ENCODE measurements at regions not wholly inside any gene's neighbourhood (a gene's known extent, or its start where the extent isn't known, plus 50 kb on each side); places are given as distances from the start of the nearest gene placed in this dataset.
"Not testable (repeated sequence)": the region's sequence is repeated elsewhere in the genome, so short reads cannot be mapped to it uniquely, and the experiment has no call there.

- not testable (repeated sequence) for DNase-seq
Measured at GRCh38 chrX:134045372-134045771, 60.0 kb upstream of the GPC3 start.

- DNase-seq, result not testable (repeated sequence)
Measured at GRCh38 chrX:134067107-134067506, 81.7 kb upstream of the GPC3 start.

DNA sequence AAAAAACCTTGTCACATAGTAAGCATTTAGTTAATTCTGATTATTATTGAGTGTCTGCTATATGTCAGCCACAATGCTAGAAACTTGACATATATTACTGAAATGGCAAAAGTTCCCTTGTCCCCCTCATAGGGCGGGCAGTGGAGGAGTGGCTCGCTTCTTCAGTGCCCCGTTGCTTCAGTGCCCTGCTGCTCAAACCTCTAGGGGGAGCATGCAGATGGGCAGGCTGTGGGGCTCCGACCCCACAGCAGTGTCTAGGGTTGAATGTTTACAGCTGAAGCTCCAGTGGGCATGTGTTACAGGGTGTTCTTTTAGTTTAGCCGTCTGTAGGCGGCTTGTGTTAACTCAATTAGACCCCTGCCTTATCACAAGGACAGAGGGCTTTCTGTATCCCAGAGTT is 86.5 kb upstream of the GPC3 start:
- DNase-seq, result not testable (repeated sequence)

GRCh38 chrX:134073341-134073740 is 87.9 kb upstream of the GPC3 start:
- no peak for DNase-seq

DNA sequence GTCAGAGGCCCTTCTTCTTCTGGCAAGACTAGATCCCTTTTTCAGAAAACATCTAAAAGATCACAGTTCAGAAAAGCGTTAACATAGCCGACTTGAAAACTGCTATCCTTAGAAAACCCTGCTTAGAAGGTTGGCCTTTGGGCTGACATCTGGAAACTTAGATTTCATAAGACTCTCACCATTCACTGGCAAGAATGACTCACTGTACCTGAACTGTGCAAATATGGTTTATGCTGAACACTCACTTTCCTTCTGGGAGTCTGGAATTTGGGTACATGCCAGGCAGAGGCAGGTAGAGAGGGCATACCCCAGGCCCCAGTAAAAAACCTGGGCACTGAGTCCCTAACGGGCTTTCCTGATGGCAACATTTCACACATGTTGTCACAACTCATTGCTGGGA is 88.8 kb upstream of the GPC3 start:
- DNase-seq, result no peak

GRCh38 chrX:134075894-134076718 is 90.7 kb upstream of the GPC3 start:
- no peak for DNase-seq

DNA sequence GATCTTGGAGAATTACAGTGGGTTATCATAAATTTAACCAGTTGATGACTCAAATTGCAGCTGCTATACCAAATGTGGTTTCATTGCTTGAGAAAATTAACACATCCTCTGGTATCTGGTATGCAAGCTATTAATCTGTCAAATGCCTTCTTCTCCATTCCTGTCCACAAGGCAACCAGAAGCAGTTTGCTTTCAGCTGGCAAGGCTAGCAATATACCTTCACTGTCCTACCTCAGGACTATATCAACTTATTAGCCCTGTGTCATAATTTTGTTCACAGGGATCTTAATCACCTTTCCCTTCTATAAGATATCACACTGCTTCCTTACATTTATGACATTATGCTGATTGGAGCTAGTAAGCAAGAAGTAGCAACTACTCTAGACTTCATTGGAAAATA is 110.0 kb upstream of the GPC3 start:
- DNase-seq, result no peak

DNA sequence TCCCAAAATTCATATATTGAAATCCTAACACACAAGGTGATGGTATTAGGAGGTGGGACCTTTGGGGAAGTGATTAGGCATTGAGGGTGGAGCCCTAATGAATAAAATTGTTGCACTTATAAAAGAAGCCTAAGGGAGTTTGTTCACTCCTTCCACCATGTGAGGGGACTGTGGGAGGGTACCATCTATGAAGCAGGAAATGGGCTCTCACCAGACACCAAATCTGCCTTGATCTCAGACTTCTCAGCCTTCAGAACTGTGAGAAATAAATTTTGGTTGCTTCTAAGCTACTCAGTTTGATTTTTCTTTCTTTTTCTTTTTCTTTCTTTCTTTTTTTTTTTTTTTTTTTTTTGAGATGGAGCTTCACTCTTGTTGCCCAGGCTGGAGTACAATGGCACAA is 116.2 kb upstream of the GPC3 start:
- no peak for DNase-seq

GRCh38 chrX:134115270-134115669 is 121.7 kb upstream of the CCDC160 start:
- DNase-seq, result no peak

GRCh38 chrX:134137341-134137740 is 99.6 kb upstream of the CCDC160 start:
- DNase-seq, result no peak

- DNase-seq, result no peak
Measured at GRCh38 chrX:134139090-134139489, 97.9 kb upstream of the CCDC160 start.

- DNase-seq, result no peak
Measured at GRCh38 chrX:134144231-134144630, 92.8 kb upstream of the CCDC160 start.

GRCh38 chrX:134146493-134146892 is 90.5 kb upstream of the CCDC160 start:
- DNase-seq, result no peak

- no peak for DNase-seq
Measured at GRCh38 chrX:134148172-134148692, 88.8 kb upstream of the CCDC160 start.

DNA sequence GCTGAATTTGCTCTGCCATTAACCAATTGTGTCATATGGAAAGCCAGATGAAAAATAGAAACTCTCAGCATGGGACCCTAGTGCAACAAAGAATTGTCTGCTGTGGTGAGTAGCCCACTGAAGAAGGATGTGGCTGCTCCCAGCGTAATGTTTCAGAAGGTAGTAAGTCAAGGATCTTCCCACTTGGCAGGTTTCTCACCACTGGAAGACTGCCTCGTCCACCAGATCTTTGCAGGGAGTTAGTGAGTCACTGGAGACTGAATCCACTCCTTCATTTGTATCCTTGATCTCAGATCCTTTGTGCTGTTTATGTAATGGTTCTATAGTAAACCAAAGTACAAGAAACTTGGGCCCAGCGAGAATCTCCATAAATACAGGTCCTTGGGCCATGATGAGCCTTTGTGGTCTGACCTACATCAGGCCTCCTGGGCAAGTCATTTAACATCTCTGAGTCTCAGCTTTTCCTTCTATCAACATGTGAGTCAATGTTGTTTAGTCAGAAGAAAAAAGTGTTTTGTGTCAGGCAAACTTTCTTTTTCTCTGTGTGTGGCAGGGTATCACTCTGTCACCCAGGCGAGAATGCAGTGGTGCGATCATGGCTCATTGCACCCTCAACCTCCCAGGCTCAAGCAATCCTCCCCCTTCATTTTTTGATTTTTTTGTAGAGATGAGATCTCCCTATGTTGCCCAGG is 78.0 kb upstream of the CCDC160 start:
- no peak for DNase-seq

DNA sequence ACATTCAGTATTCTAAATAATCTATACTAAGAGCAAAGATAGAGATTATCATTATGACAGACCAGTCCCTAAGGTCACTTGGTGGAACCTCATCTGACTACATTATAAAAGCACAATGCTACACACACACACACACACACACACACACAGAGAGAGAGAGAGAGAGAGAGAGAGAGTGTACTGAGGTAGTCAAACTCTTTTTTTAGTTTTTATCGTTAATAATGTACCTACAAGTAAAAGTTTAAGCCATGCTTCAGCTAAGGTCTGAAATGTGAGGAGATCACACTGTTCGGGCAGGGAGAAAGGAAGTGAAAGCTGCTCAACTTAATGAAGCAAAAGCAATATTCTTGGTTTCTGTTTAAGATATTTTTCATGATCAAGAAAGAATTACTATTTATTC is 75.8 kb upstream of the CCDC160 start:
- DNase-seq, result no peak

DNA sequence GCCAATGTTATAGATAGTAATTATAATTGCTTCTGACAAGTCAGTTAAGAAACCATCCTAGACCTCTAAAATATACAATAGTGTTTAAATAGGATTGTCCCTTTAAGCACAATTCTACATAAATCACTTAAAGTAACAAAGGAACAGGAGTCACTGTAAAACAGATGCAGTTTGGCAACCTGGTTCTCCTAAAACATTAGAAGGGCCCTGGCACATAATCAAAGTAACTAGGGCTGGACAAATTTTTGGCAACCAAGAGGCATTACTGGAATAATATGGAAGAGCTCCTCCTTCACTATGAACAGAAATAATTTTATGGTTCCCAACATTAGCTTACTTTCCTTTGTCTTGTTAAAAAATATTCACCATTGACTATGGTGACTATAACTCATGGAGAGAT is 75.0 kb upstream of the CCDC160 start:
- no peak for DNase-seq

DNA sequence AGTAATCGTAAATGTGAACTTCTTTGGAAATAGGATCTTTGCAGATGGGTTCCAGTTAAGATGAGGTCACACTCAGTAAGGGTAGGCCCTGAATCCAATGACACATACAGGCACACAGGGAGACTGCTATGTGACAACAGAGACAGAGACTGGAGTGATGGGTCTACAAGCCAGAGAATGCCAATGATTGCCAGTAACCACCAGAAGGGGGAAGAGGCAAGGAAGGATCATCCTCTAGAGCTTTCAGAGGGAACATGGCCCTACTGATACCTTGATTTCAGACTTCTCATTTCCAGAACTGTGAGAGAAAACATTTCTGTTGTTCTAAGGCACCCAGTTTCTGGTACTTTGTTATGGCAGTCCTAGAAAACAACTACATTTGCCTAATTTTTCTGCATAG is 73.1 kb upstream of the CCDC160 start:
- no peak for DNase-seq

GRCh38 chrX:134167591-134168203 is 69.3 kb upstream of the CCDC160 start:
- DNase-seq, result no peak

DNA sequence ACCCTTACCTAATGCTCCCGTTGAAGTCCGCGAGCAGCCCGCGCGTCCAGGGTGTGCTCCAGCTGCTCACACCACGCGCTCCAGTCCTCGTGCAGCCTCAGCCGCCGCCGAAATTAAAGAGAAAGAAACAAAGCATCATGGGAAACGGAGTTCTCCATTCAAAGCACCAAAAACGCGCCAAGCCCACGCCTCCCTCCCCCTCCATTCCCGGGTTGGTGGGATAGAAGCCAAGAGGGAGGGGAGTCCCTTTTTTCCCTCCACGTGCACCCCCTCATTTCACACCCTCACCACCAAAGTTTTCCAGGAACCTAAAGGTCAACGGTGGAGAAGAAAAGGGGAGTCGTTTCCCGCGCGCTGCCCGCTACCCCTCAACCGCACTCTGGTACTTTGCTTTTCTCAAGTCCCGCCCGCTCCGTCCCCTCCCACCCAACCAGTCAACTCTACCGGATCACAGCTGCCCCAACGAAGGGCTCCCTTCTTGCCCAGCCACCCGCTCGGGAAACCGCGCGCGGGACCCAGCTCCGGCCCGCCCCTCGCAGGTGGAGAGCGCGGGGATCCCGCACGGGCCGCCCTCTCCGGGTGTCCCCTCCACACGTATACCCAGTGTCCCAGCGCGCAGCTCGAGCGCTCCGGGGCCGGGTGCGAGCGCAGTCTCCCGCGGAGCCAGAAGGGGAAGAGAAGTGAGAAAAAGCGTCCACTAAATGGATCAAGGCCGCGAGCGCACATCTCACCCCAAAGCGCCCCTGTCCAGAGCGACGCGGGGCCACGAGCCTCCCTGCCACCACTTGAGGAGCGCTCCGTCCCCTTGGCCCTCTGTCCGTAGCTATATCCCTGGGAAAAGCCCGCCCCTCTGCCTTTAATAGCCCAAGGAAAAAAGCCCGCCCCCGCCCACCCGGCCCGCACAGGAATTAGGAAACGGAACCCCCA is 65.1 kb upstream of the CCDC160 start:
- DNase-seq, result peak; percentile 1

GRCh38 chrX:134172588-134173259 is 64.3 kb upstream of the CCDC160 start:
- peak; percentile 29 for DNase-seq

Measured in activated CD4-positive, alpha-beta T cell treated with anti-CD3 and anti-CD28 coated beads, Interleukin-2, amount 50 U/mL, for 1 hour (primary cell).